Sigmoid colon (tissue), 4 donors: ENCODE measurements at regions not wholly inside any gene's neighbourhood (a gene's known extent, or its start where the extent isn't known, plus 50 kb on each side); places are given as distances from the start of the nearest gene placed in this dataset.

Experiments
- EP300 ChIP-seq, 4 donors: sonication (generic); formaldehyde crosslinking; IDR thresholded peaks; one replicate each; pipeline ENCODE4 v1.6.1; 2017; ENCODE audit warnings: antibody characterized with exemption in 4 of 4
- POLR2AphosphoS5 ChIP-seq, 4 donors: sonication (generic); formaldehyde crosslinking; IDR thresholded peaks; one replicate each; pipeline ENCODE4 v1.6.1; 2017; ENCODE audit warnings: antibody characterized with exemption in 4 of 4

GRCh38 chr13:40115426-40115825, 460.0 kb downstream of the COG6 start:
- TF ChIP-seq EP300 (IDR thresholded peaks at IDR 0.05) (no peak), POLR2AphosphoS5 (IDR thresholded peaks at IDR 0.05) (no peak)
